ENCODE measurements at regions not wholly inside any gene's neighbourhood (a gene's known extent, or its start where the extent isn't known, plus 50 kb on each side); places are given as distances from the start of the nearest gene placed in this dataset.

DNA sequence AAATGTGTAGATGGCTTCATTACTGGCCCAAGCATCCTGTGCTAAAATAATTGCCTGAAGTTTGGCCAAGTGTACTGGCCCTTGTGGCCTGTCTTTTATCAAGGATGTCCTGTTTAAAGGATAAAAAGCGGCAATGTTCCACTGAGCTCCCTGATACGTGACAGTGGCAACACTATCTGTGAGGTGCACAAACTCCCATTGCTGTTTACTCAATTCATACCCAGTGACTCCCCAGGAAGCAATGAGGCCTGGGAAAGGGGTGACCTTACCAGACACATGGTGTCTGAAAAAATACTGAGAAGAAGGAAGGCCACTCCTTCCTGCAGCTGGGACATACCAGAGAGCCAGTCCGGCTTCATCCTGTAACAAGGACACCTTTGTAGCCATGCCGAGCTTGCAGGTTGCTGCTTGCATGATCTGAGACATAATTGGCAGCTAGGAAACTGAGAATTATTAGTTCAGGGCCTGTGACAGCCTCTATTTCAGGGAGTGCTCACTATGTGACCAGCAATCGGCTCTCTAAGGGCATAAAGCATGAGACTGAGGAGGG lies 198.5 kb upstream of the LRATD1 start:
- no peak overlapping the region for H3K9ac ChIP-seq (ENCODE audit: insufficient read depth, low read length)
- no peaks in the 10 kb centered on the region for H3K36me3 ChIP-seq (ENCODE audit: control insufficient read depth, insufficient read depth, low read length)
- H3K4me2 ChIP-seq (ENCODE audit: extremely low read depth, insufficient read depth, low read length): no peak overlapping the region
- no peak overlapping the region for H3K4me3 ChIP-seq (replicated peaks in 1 of 4; ENCODE audit: control extremely low read depth in 1 of 4, insufficient read depth in 1 of 4, low read depth in 3 of 4, low read length in 4 of 4)
- no peaks in the 10 kb centered on the region for H4K20me1 ChIP-seq (ENCODE audit: control insufficient read depth, extremely low read depth, insufficient read depth, low read length)
- H3K27ac ChIP-seq (ENCODE audit: insufficient read depth, low read length): no peak overlapping the region
- no peak for DNase-seq (ENCODE audit: low read depth in 2 of 2)
- no peaks in the 10 kb centered on the region for H3K4me1 ChIP-seq (ENCODE audit: control insufficient read depth, extremely low read depth, insufficient read depth, low read length)
- TF ChIP-seq, protein P1, sequence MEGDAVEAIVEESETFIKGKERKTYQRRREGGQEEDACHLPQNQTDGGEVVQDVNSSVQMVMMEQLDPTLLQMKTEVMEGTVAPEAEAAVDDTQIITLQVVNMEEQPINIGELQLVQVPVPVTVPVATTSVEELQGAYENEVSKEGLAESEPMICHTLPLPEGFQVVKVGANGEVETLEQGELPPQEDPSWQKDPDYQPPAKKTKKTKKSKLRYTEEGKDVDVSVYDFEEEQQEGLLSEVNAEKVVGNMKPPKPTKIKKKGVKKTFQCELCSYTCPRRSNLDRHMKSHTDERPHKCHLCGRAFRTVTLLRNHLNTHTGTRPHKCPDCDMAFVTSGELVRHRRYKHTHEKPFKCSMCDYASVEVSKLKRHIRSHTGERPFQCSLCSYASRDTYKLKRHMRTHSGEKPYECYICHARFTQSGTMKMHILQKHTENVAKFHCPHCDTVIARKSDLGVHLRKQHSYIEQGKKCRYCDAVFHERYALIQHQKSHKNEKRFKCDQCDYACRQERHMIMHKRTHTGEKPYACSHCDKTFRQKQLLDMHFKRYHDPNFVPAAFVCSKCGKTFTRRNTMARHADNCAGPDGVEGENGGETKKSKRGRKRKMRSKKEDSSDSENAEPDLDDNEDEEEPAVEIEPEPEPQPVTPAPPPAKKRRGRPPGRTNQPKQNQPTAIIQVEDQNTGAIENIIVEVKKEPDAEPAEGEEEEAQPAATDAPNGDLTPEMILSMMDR (conservative IDR thresholded peaks at IDR 0.05 in 1 of 2, IDR thresholded peaks at IDR 0.05 in 1 of 2; ENCODE audit: low read depth in 1 of 2, low read length in 2 of 2): no peak
- no peak for TF ChIP-seq EZH2 (IDR thresholded peaks at IDR 0.05; ENCODE audit: low read length, missing control alignments)
- no peaks in the 10 kb centered on the region for H3K9me3 ChIP-seq (ENCODE audit: control insufficient read depth, insufficient read depth, low read depth, low read length)
- no peak overlapping the region for H2AFZ ChIP-seq (ENCODE audit: low read length)
- H3K79me2 ChIP-seq (ENCODE audit: control insufficient read depth, insufficient read depth, low read length): no peaks in the 10 kb centered on the region
- no peaks in the 10 kb centered on the region for H3K27me3 ChIP-seq (ENCODE audit: control insufficient read depth, insufficient read depth, low read length)

DNA sequence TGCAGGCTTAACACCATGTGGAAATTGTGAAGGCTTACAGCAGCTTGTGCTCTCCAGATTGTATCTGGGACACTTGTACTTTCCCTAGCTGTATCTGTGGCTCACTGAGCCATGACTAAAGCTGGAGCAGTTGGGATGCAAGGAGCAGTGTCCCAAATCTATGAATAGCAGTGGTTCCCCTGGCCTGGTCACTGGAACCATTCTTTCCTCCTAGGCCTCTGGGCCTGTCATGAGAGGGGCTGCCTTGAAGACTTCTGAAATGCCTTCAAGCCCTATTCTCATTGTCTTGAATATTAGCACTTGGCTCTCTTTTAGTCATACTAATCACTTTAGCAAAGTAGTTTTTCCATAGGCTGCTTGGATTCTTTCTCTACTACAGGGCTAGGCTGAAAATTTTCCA lies 186.8 kb upstream of the LRATD1 start:
- H3K27ac ChIP-seq (ENCODE audit: insufficient read depth, low read length): no peak overlapping the region
- no peaks in the 10 kb centered on the region for H3K4me1 ChIP-seq (ENCODE audit: control insufficient read depth, extremely low read depth, insufficient read depth, low read length)
- no peak overlapping the region for H2AFZ ChIP-seq (ENCODE audit: low read length)
- no peaks in the 10 kb centered on the region for H3K36me3 ChIP-seq (ENCODE audit: control insufficient read depth, insufficient read depth, low read length)
- H3K4me3 ChIP-seq (replicated peaks in 1 of 4; ENCODE audit: control extremely low read depth in 1 of 4, insufficient read depth in 1 of 4, low read depth in 3 of 4, low read length in 4 of 4): no peak overlapping the region
- no peaks in the 10 kb centered on the region for H3K79me2 ChIP-seq (ENCODE audit: control insufficient read depth, insufficient read depth, low read length)
- H3K27me3 ChIP-seq (ENCODE audit: control insufficient read depth, insufficient read depth, low read length): no peaks in the 10 kb centered on the region
- TF ChIP-seq, protein P1 (conservative IDR thresholded peaks at IDR 0.05 in 1 of 2, IDR thresholded peaks at IDR 0.05 in 1 of 2; ENCODE audit: low read depth in 1 of 2, low read length in 2 of 2): no peak
- TF ChIP-seq EZH2 (IDR thresholded peaks at IDR 0.05; ENCODE audit: low read length, missing control alignments): no peak
- no peaks in the 10 kb centered on the region for H4K20me1 ChIP-seq (ENCODE audit: control insufficient read depth, extremely low read depth, insufficient read depth, low read length)
- H3K9me3 ChIP-seq (ENCODE audit: control insufficient read depth, insufficient read depth, low read depth, low read length): no peaks in the 10 kb centered on the region
- DNase-seq (ENCODE audit: low read depth in 2 of 2): no peak
- H3K4me2 ChIP-seq (ENCODE audit: extremely low read depth, insufficient read depth, low read length): no peak overlapping the region
- no peak overlapping the region for H3K9ac ChIP-seq (ENCODE audit: insufficient read depth, low read length)

- Histone ChIP-seq H2AFZ (ENCODE audit: low read length) (no peak overlapping the region), H3K4me2 (ENCODE audit: extremely low read depth, insufficient read depth, low read length) (no peak overlapping the region), H3K27me3 (ENCODE audit: control insufficient read depth, insufficient read depth, low read length) (no peaks in the 10 kb centered on the region), H3K4me3 (replicated peaks in 1 of 4; ENCODE audit: control extremely low read depth in 1 of 4, insufficient read depth in 1 of 4, low read depth in 3 of 4, low read length in 4 of 4) (no peak overlapping the region), H3K27ac (ENCODE audit: insufficient read depth, low read length) (no peak overlapping the region), H3K9me3 (ENCODE audit: control insufficient read depth, insufficient read depth, low read depth, low read length) (no peaks in the 10 kb centered on the region), H3K9ac (ENCODE audit: insufficient read depth, low read length) (no peak overlapping the region), H4K20me1 (ENCODE audit: control insufficient read depth, extremely low read depth, insufficient read depth, low read length) (no peaks in the 10 kb centered on the region), H3K36me3 (ENCODE audit: control insufficient read depth, insufficient read depth, low read length) (no peaks in the 10 kb centered on the region), H3K79me2 (ENCODE audit: control insufficient read depth, insufficient read depth, low read length) (no peaks in the 10 kb centered on the region), H3K4me1 (ENCODE audit: control insufficient read depth, extremely low read depth, insufficient read depth, low read length) (no peaks in the 10 kb centered on the region)
- DNase-seq (ENCODE audit: low read depth in 2 of 2): no peak
- TF ChIP-seq EZH2 (IDR thresholded peaks at IDR 0.05; ENCODE audit: low read length, missing control alignments): no peak
- TF ChIP-seq, protein P1 (conservative IDR thresholded peaks at IDR 0.05 in 1 of 2, IDR thresholded peaks at IDR 0.05 in 1 of 2; ENCODE audit: low read depth in 1 of 2, low read length in 2 of 2): no peak
Observed at GRCh38 chr2:14448340-14448739, 184.2 kb upstream of the LRATD1 start.
